Neural cell (in vitro differentiated cells): ENCODE measurements at regions not wholly inside any gene's neighbourhood (a gene's known extent, or its start where the extent isn't known, plus 50 kb on each side); places are given as distances from the start of the nearest gene placed in this dataset.

Experiments used
- H2AFZ ChIP-seq: fragments of 200-600, 300-800 bp; sonication (generic), shearing (Covaris generic); 2 replicates; pipeline ENCODE4 v1.6.0; 2014; ENCODE audit warnings: low read depth, mild to moderate bottlenecking, antibody characterized with exemption, low read length, moderate library complexity
- H3F3A ChIP-seq: fragments of 200-600 bp; shearing (Covaris generic); 2 replicates; pipeline ENCODE4 v1.6.1; 2016; ENCODE audit warnings: mild to moderate bottlenecking, moderate library complexity, mixed read lengths, antibody characterized with exemption, low read length; ENCODE audit not compliant: insufficient read depth, poor library complexity, severe bottlenecking
- H3K27ac ChIP-seq: fragments of 200-600, 300-800 bp; sonication (generic), shearing (Covaris generic); 2 replicates; pipeline ENCODE4 v1.5.1; 2014; ENCODE audit warnings: mild to moderate bottlenecking, low read length, moderate library complexity
- H3K27me3 ChIP-seq: fragments of 300-800, 200-600 bp; sonication (generic), shearing (Covaris generic); 2 replicates; pipeline ENCODE4 v1.6.0; 2014; ENCODE audit warnings: mild to moderate bottlenecking, low read depth, low read length, moderate library complexity; ENCODE audit not compliant: insufficient read depth
- H3K36me3 ChIP-seq: fragments of 300-800, 200-600 bp; sonication (generic), shearing (Covaris generic); 2 replicates; pipeline ENCODE4 v1.5.1; 2014; ENCODE audit warnings: mild to moderate bottlenecking, antibody characterized with exemption, low read length, moderate library complexity; ENCODE audit not compliant: insufficient read depth
- H3K4me2 ChIP-seq: fragments of 300-800, 200-600 bp; sonication (generic), shearing (Covaris generic); 2 replicates; pipeline ENCODE4 v1.6.0; 2014; ENCODE audit warnings: mild to moderate bottlenecking, low read length
- H3K4me3 ChIP-seq: fragments of 300-800, 200-600 bp; sonication (generic), shearing (Covaris generic); 2 replicates; pipeline ENCODE4 v1.5.1; 2014; ENCODE audit warnings: mild to moderate bottlenecking, low read length, moderate library complexity
- H3K79me2 ChIP-seq: fragments of 200-600 bp; shearing (Covaris generic); replicated peaks from 2 replicates; pipeline ENCODE4 v1.6.0; 2014; ENCODE audit warnings: mild to moderate bottlenecking, low read length, moderate library complexity; ENCODE audit not compliant: insufficient read depth
- H3K9ac ChIP-seq: fragments of 300-800, 200-600 bp; sonication (generic), shearing (Covaris generic); 2 replicates; pipeline ENCODE4 v1.6.1; 2016; ENCODE audit warnings: mild to moderate bottlenecking, low read length, mixed read lengths
- H3K9me2 ChIP-seq: fragments of 200-600 bp; shearing (Covaris generic); 2 replicates; pipeline ENCODE4 v1.6.1; 2016; ENCODE audit warnings: mild to moderate bottlenecking, low read length, mixed read lengths; ENCODE audit not compliant: insufficient read depth
- H3K9me3 ChIP-seq: fragments of 200-600, 300-800 bp; sonication (generic), shearing (Covaris generic); 2 replicates; pipeline ENCODE4 v1.6.1; 2016; ENCODE audit warnings: mild to moderate bottlenecking, mixed run types, low read length, moderate library complexity, mixed read lengths
- H4K20me1 ChIP-seq: fragments of 200-600 bp; shearing (Covaris generic); 2 replicates; pipeline ENCODE4 v1.6.1; 2016; ENCODE audit warnings: mild to moderate bottlenecking, mixed run types; ENCODE audit not compliant: insufficient read depth
- EP300 ChIP-seq: fragments of 450-650 bp; conservative IDR thresholded peaks from 2 replicates; pipeline ENCODE4 v1.6.1; 2014; ENCODE audit warnings: antibody characterized with exemption, mild to moderate bottlenecking, moderate library complexity; ENCODE audit not compliant: poor library complexity, severe bottlenecking
- EZH2 ChIP-seq: fragments of 200-600, 300-800 bp; shearing (Covaris generic), sonication (generic); IDR thresholded peaks from 2 replicates; pipeline ENCODE4 v1.6.1; 2014; ENCODE audit warnings: antibody characterized with exemption, low read length, borderline replicate concordance, mild to moderate bottlenecking; ENCODE audit not compliant: insufficient read depth, poor library complexity, severe bottlenecking
- MXI1 ChIP-seq: fragments of 450-650 bp; conservative IDR thresholded peaks from 2 replicates; pipeline ENCODE4 v1.6.1; 2014; ENCODE audit warnings: antibody characterized with exemption, mild to moderate bottlenecking; ENCODE audit not compliant: poor library complexity, severe bottlenecking
- POLR2AphosphoS5 ChIP-seq: IDR thresholded peaks from 2 replicates; pipeline ENCODE4 v1.6.1; 2012
- RAD21 ChIP-seq: fragments of 450-650 bp; conservative IDR thresholded peaks from 2 replicates; pipeline ENCODE4 v1.6.1; 2014; ENCODE audit warnings: antibody characterized with exemption, mild to moderate bottlenecking, moderate library complexity
- REST ChIP-seq: IDR thresholded peaks from 2 replicates; pipeline ENCODE4 v1.6.1; 2012; ENCODE audit warnings: borderline replicate concordance
- SMC3 ChIP-seq: fragments of 450-650 bp; conservative IDR thresholded peaks from 2 replicates; pipeline ENCODE4 v1.6.1; 2014; ENCODE audit warnings: antibody characterized with exemption, mild to moderate bottlenecking, moderate library complexity; ENCODE audit not compliant: poor library complexity
- TAF1 ChIP-seq: IDR thresholded peaks from 2 replicates; pipeline ENCODE4 v1.6.1; 2012; ENCODE audit warnings: low read depth
- TF ChIP-seq, protein P1 (sequence below): fragments of 450-650 bp; IDR thresholded peaks from 2 replicates; pipeline ENCODE4 v1.5.1; 2014; ENCODE audit warnings: antibody characterized with exemption, mild to moderate bottlenecking, moderate library complexity; ENCODE audit not compliant: poor library complexity, severe bottlenecking

GRCh38 chr5:131008329-131008728 lies 156.7 kb downstream of the HINT1 start:
- H2AFZ ChIP-seq = no peak overlapping the region
- no peaks in the 10 kb centered on the region for H3F3A ChIP-seq
- no peaks in the 10 kb centered on the region for H4K20me1 ChIP-seq
- no peak overlapping the region for H3K27ac ChIP-seq
- no peaks in the 10 kb centered on the region for H3K79me2 ChIP-seq
- no peaks in the 10 kb centered on the region for H3K9me2 ChIP-seq
- no peak overlapping the region for H3K9ac ChIP-seq
- no peaks in the 10 kb centered on the region for H3K9me3 ChIP-seq
- no peak overlapping the region for H3K4me3 ChIP-seq
- no peak overlapping the region for H3K4me2 ChIP-seq
- no peaks in the 10 kb centered on the region for H3K36me3 ChIP-seq
- TF ChIP-seq TAF1 (no peak), RAD21 (no peak), POLR2AphosphoS5 (no peak), SMC3 (no peak), EZH2 (no peak), REST (no peak), MXI1 (no peak), EP300 (no peak)
- TF ChIP-seq, protein P1, sequence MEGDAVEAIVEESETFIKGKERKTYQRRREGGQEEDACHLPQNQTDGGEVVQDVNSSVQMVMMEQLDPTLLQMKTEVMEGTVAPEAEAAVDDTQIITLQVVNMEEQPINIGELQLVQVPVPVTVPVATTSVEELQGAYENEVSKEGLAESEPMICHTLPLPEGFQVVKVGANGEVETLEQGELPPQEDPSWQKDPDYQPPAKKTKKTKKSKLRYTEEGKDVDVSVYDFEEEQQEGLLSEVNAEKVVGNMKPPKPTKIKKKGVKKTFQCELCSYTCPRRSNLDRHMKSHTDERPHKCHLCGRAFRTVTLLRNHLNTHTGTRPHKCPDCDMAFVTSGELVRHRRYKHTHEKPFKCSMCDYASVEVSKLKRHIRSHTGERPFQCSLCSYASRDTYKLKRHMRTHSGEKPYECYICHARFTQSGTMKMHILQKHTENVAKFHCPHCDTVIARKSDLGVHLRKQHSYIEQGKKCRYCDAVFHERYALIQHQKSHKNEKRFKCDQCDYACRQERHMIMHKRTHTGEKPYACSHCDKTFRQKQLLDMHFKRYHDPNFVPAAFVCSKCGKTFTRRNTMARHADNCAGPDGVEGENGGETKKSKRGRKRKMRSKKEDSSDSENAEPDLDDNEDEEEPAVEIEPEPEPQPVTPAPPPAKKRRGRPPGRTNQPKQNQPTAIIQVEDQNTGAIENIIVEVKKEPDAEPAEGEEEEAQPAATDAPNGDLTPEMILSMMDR = no peak
- no peaks in the 10 kb centered on the region for H3K27me3 ChIP-seq

DNA sequence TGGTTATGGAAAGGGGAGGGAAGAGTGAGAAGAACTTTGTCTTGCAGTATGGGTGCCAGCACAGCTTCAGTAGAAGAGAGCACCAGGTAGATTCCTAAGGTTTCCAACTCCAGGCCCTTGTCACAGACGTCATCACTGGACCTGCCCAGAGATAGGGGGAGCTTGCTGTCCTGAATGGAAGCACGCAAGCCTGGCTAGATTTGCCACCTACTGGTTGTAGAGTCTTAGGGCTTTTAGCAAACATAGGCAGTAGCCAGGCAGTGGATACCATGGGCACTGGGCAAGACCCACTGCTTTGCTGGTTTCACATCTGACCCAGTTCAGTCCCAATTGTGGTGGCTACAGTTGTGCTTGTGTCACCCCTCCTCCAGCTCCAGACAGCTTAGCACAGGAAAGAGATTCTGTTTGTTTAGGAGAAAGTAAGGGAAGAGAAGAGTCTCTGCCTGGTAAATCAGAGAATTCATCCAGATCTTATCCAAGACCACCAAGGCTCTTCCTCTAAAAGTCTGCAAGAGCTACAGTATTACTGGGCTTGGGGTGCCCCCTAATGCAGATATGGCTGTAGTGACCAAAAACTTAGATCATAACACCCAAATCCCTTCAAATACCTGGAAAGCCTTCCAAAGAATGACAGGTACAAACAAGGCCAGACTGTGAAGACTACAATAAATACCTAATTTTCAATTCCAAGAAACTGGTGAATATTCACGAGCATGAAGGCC lies 158.9 kb downstream of the HINT1 start:
- no peak overlapping the region for H3K27ac ChIP-seq
- H3K9ac ChIP-seq = no peak overlapping the region
- TF ChIP-seq EZH2 (no peak), POLR2AphosphoS5 (no peak), REST (no peak), SMC3 (peak; percentile 42), MXI1 (no peak), RAD21 (peak; percentile 58), EP300 (no peak)
- TF ChIP-seq, protein P1 = peak; percentile 49
- no peaks in the 10 kb centered on the region for H3K9me2 ChIP-seq
- no peaks in the 10 kb centered on the region for H4K20me1 ChIP-seq
- H3K9me3 ChIP-seq = no peaks in the 10 kb centered on the region
- H3F3A ChIP-seq = no peaks in the 10 kb centered on the region
- no peaks in the 10 kb centered on the region for H3K27me3 ChIP-seq
- H2AFZ ChIP-seq = no peak overlapping the region
- H3K36me3 ChIP-seq = no peaks in the 10 kb centered on the region
- H3K4me3 ChIP-seq = no peak overlapping the region
- no peak overlapping the region for H3K4me2 ChIP-seq
- no peaks in the 10 kb centered on the region for H3K79me2 ChIP-seq
